GM13977 (cell line): ENCODE measurements at regions not wholly inside any gene's neighbourhood (a gene's known extent, or its start where the extent isn't known, plus 50 kb on each side); places are given as distances from the start of the nearest gene placed in this dataset.

Source experiments
- DNase-seq: peaks from one replicate; pipeline ENCODE4 v3.0.0; 2012; ENCODE audit warnings: low spot score
- CTCF ChIP-seq: IDR thresholded peaks from 2 replicates; pipeline ENCODE4 v1.5.1; 2012; ENCODE audit warnings: mild to moderate bottlenecking, control low read depth; ENCODE audit not compliant: insufficient read depth; ENCODE audit errors: extremely low read depth, missing control alignments
- in situ Hi-C: fragments of 300-500 bp; cut with MboI; formaldehyde crosslinking; loops from one replicate; pipeline ENCODE4 v1.12.0; 2022; ENCODE audit warnings: low sequenced_read_pairs, low pct_unique_long_range_greater_than_20kb, mixed read lengths, inconsistent platforms; ENCODE audit not compliant: unreplicated experiment

DNA sequence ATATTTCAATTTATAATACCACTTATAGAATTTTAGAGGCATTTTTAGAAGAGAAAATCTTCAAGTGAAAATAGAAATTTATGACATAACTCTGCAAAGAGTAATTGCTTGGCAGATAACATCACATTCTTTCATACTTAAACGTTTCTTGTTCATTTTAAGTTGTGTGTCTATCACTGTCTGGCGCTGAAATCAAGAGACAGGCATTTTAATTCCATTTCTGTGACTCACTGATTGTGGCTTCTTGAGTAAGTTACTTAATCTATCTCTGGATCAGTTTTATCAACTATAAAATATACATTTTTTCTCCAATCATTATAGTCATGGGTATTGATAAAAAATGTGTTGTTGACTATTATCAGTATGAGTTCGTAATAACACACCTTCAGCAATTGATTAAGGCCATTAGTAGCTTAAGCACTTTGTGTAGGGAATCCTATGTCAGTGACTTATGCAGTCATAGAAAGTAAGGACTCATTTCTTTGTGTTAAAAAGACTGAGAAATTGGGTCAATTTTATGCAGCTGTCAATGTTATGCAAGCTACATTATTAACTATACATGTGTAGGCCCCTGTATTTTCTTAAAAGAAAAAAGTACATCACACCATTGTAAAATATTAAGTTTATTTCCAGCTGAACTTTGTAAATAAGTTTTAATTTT, 497.3 kb downstream of the CCDC85A start:
- in situ Hi-C loops: no loop called here
- TF ChIP-seq CTCF: no peak
- no peak for DNase-seq

DNA sequence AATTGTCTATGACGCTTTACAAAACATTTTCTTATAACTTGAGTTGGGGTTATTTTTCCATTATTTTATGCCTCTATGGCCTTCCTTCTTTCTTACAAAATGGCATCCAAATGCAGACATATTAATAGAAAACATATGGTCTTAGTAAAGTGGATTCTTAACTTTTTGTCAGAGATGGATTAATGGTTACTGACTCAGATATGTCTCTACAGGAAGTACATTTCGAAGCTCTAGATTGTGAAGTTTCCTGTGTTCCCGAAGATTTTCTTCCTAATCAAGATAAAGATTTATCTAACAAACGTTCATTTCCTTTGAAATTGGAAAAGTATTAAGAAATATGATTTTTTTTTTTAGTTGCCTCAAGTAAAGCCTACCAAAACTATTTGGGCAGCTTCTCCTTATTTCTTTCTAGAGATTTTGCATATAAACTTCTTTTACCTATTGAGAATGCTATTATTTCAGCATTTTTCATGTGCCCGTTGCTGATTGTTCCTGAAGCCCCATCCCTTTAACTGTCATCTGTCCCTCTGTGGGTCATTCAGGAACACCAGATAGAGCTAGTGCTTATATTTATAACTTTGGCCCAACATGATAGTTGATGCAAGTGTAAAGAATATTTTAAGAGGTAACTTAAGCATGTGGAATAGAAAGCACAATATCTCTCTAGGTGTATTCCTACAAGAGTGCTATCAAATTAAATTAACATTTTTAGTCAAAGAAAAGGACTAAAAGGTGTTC, 498.0 kb downstream of the CCDC85A start:
- in situ Hi-C loops: no loop called here
- DNase-seq: no peak
- TF ChIP-seq CTCF: peak; percentile 3

GRCh38 chr2:56682397-56682760, 498.6 kb downstream of the CCDC85A start:
- in situ Hi-C loops: no loop called here
- no peak for DNase-seq
- no peak for TF ChIP-seq CTCF

GRCh38 chr2:56684327-56684726, 500.5 kb downstream of the CCDC85A start:
- no peak for DNase-seq
- in situ Hi-C loops: no loop called here
- no peak for TF ChIP-seq CTCF

DNA sequence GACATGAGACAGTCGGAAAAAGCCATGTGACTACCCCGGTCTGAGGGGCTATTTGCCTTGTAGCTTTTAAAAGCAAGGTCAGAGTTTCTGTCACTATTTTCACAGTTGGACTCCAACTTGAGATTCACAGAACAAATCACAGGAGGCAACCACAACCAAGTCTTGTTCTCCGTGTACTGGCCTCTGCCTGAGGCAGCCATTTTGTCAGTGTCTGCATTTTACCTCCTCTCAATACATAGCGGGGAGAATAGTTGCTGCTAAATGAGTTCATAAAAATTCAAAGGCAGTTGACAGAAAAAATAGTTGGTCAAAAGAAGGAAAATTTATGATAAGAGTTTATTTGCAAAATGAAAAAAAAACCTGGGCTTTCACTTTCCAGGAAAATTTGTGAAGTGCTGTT, 501.4 kb downstream of the CCDC85A start:
- no peak for TF ChIP-seq CTCF
- in situ Hi-C loops: no loop called here
- no peak for DNase-seq

DNA sequence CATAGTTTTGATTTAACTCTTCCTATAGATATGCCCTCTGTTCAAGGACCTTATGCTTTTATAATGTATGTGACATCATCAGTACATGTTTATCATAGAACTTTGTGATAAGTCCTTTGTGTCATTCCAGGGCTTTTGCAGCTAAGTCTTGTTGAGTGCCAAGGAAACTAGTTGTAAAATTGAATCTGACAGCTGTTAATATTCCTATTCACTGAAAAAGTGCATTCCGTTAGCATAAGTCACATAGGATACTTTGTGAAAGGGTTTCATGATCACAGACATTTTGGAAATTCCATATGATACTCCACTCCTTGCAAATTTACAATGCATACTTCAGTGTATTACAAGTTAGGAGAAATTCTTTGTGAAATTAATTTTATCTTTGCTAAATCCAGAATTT, 503.4 kb downstream of the CCDC85A start:
- in situ Hi-C loops: no loop called here
- no peak for DNase-seq
- no peak for TF ChIP-seq CTCF
